HepG2 (cell line): ENCODE measurements at regions not wholly inside any gene's neighbourhood (a gene's known extent, or its start where the extent isn't known, plus 50 kb on each side); places are given as distances from the start of the nearest gene placed in this dataset.

Source experiments
- ATAC-seq: fragments of 200-7000 bp; cut with Tn5 transposase; 3 replicates; pipeline ENCODE4 v1.9.1; 2020; ENCODE audit warnings: mild to moderate bottlenecking, moderate library complexity
- BruUV-seq: library from RNA; stranded (reverse); fragments of 400-500 nt; replicated peaks from 2 replicates; lab custom pipeline; 2021; lab: Mats Ljungman, UMichigan
- CTCF ChIA-PET: fragments of 300-600 bp; formaldehyde crosslinking; extraction: SDS; loops from one replicate; lab custom pipeline; 2021; ENCODE audit warnings: low total read pairs, inconsistent platforms, low intra/inter-chr PET ratio; lab: Yijun Ruan, JAX
- POLR2A ChIA-PET: fragments of 350-600 bp; sonication (Branson Sonifier 250); formaldehyde crosslinking; loops from one replicate; lab custom pipeline; 2020; ENCODE audit warnings: antibody characterized with exemption, inconsistent platforms; lab: Yijun Ruan, JAX
- DNase-seq: peaks from one replicate; pipeline ENCODE4 v3.0.0-alpha.2; 2015; ENCODE audit warnings: low spot score
- FAIRE-seq: peaks from 3 replicates; lab custom pipeline; 2011; peaks lifted over from hg19 to GRCh38; lab: Jason Lieb, UNC
- H2AFZ ChIP-seq: one replicate; pipeline ENCODE4 v1.6.1; 2011; ENCODE audit warnings: low read length, inconsistent platforms
- H3K27ac ChIP-seq: fragments of 300-600 bp; 3 replicates; pipeline ENCODE4 v1.8.0; 2011; ENCODE audit warnings: mixed run types, mild to moderate bottlenecking, mixed read lengths, low read length, inconsistent platforms; ENCODE audit not compliant: insufficient read depth; ENCODE audit errors: extremely low read length
- H3K27me3 ChIP-seq, 2 experiments: fragments of 200-600 bp in 1 of 2; 2 replicates in 1 of 2; 3 replicates in 1 of 2; pipeline versions ENCODE4 v1.6.0 to v1.8.0; 2011; ENCODE audit warnings: low read length in 2 of 2, mild to moderate bottlenecking in 2 of 2, moderate library complexity in 2 of 2, inconsistent platforms in 1 of 2; ENCODE audit not compliant: insufficient read depth in 2 of 2, control insufficient read depth in 1 of 2
- H3K36me3 ChIP-seq, 2 experiments: fragments of 200-600 bp in 1 of 2; replicated peaks in 1 of 2; 2 replicates in 1 of 2; 3 replicates in 1 of 2; pipeline versions ENCODE4 v1.5.1 to v1.8.0; 2011; ENCODE audit warnings: low read length in 2 of 2, inconsistent platforms in 1 of 2; ENCODE audit not compliant: insufficient read depth in 2 of 2, control insufficient read depth in 1 of 2
- H3K4me1 ChIP-seq: 2 replicates; pipeline ENCODE4 v1.5.1; 2012; ENCODE audit warnings: low read length, inconsistent platforms; ENCODE audit not compliant: insufficient read depth
- H3K4me2 ChIP-seq: 2 replicates; pipeline ENCODE4 v1.6.0; 2011; ENCODE audit warnings: low read depth, low read length, inconsistent platforms
- H3K4me3 ChIP-seq, 3 experiments: fragments of 200-600 bp in 1 of 3; sonication (generic), shearing (Covaris generic) in 1 of 3; replicated peaks in 1 of 3; 2 replicates each; pipeline ENCODE4 v1.5.1; 2011 to 2016; ENCODE audit warnings: low read length in 3 of 3, inconsistent platforms in 2 of 3, low read depth in 2 of 3, mild to moderate bottlenecking in 2 of 3, control low read depth in 1 of 3, mixed read lengths in 1 of 3; ENCODE audit not compliant: insufficient read depth in 1 of 3
- H3K79me2 ChIP-seq: one replicate; pipeline ENCODE4 v1.6.1; 2011; ENCODE audit warnings: low read length, inconsistent platforms; ENCODE audit not compliant: insufficient read depth
- H3K9ac ChIP-seq: 2 replicates; pipeline ENCODE4 v1.6.0; 2011; ENCODE audit warnings: mild to moderate bottlenecking, low read depth, low read length, inconsistent platforms; ENCODE audit not compliant: insufficient read depth
- H3K9me3 ChIP-seq: 2 replicates; pipeline ENCODE4 v1.5.1; 2012; ENCODE audit warnings: mild to moderate bottlenecking, low read length
- H4K20me1 ChIP-seq: 2 replicates; pipeline ENCODE4 v1.6.0; 2011; ENCODE audit warnings: inconsistent platforms, mild to moderate bottlenecking, low read length, moderate library complexity; ENCODE audit not compliant: insufficient read depth
- CCDC6 ChIP-seq: sonication (generic); formaldehyde crosslinking; IDR thresholded peaks from 2 replicates; pipeline ENCODE4 v1.8.1; 2022; ENCODE audit warnings: mild to moderate bottlenecking, missing genetic modification reagents, moderate library complexity
- HMGXB3 ChIP-seq: sonication (generic); formaldehyde crosslinking; IDR thresholded peaks from 2 replicates; pipeline ENCODE4 v1.4.0; 2020; ENCODE audit warnings: missing genetic modification reagents, borderline replicate concordance
- MAFF ChIP-seq: IDR thresholded peaks from 2 replicates; pipeline ENCODE4 v1.6.1; 2011; ENCODE audit warnings: low read depth, low read length, improper control_type of control experiment
- MATR3 ChIP-seq: sonication (generic); formaldehyde crosslinking; IDR thresholded peaks from 2 replicates; pipeline ENCODE4 v1.4.0; 2020; ENCODE audit warnings: missing genetic modification reagents
- NONO ChIP-seq, 2 experiments: fragments of 450-650 bp in 1 of 2; sonication (generic) in 1 of 2; formaldehyde crosslinking in 1 of 2; IDR thresholded peaks in 1 of 2; conservative IDR thresholded peaks in 1 of 2; 2 replicates each; pipeline versions ENCODE4 v1.6.1 to v1.8.0; 2017 to 2022; ENCODE audit warnings: mild to moderate bottlenecking in 1 of 2, missing genetic modification reagents in 1 of 2, moderate library complexity in 1 of 2
- SIN3B ChIP-seq: fragments of 150-350 bp; IDR thresholded peaks from 2 replicates; pipeline ENCODE4 v1.6.1; 2014; ENCODE audit warnings: low read length
- U2AF1 ChIP-seq: fragments of 200-400 bp; formaldehyde crosslinking; optimal IDR thresholded peaks from 2 replicates; pipeline ENCODE3; 2017; ENCODE audit warnings: mild to moderate bottlenecking, low read depth, low read length
- ZKSCAN8 ChIP-seq: IDR thresholded peaks from 2 replicates; pipeline ENCODE4 v1.6.1; 2016; ENCODE audit warnings: borderline replicate concordance, missing genetic modification reagents, missing compliant biosample characterization
- ZNF230 ChIP-seq: sonication (generic); formaldehyde crosslinking; IDR thresholded peaks from 2 replicates; pipeline ENCODE4 v1.4.0; 2020; ENCODE audit warnings: mild to moderate bottlenecking, missing genetic modification reagents
- ZNF460 ChIP-seq: sonication (generic); formaldehyde crosslinking; IDR thresholded peaks from 2 replicates; pipeline ENCODE4 v1.5.1; 2020; ENCODE audit warnings: missing genetic modification reagents, mild to moderate bottlenecking, borderline replicate concordance
- ZSCAN9 ChIP-seq: IDR thresholded peaks from 2 replicates; pipeline ENCODE4 v1.6.1; 2016; ENCODE audit warnings: borderline replicate concordance
- WGBS: methylation state at CpG from one replicate; pipeline ENCODE4 v1.1.6; 2017; ENCODE audit warnings: low lambda C conversion rate; 5-methylcytosine and 5-hydroxymethylcytosine counted together
- in situ Hi-C: cut with HindIII; loops from 2 replicates; pipeline ENCODE4 v1.10.0; 2017; ENCODE audit warnings: low pct_unique_long_range_greater_than_20kb; ENCODE audit not compliant: extremely low pct_ligation_motif_present
- intact Hi-C: fragments of 100-400 bp; cut with micrococcal nuclease; formaldehyde crosslinking; loops from one replicate; pipeline ENCODE4 v1.10.0; 2022; ENCODE audit not compliant: unreplicated experiment
- TF ChIP-seq, protein P1 (sequence below): sonication (generic); formaldehyde crosslinking; IDR thresholded peaks from 2 replicates; pipeline ENCODE4 v1.4.0; 2020; ENCODE audit warnings: mild to moderate bottlenecking, missing genetic modification reagents, borderline replicate concordance

- Histone ChIP-seq H4K20me1 (no peaks in the 10 kb centered on the region), H3K9ac (no peak overlapping the region), H3K36me3 (no peaks in the 10 kb centered on the region), H2AFZ (no peak overlapping the region), H3K27me3 (no peaks in the 10 kb centered on the region), H3K79me2 (no peaks in the 10 kb centered on the region), H3K9me3 (peaks cover 17% of the 10 kb centered on the region), H3K4me3 (no peak overlapping the region), H3K4me1 (no peaks in the 10 kb centered on the region), H3K27ac (no peak overlapping the region), H3K4me2 (no peak overlapping the region)
- BruUV-seq = no TSS peak
- ATAC-seq (no peak), FAIRE-seq (no peak), DNase-seq (no peak)
- TF ChIP-seq MAFF (no peak), NONO (IDR thresholded peaks at IDR 0.05) (no peak), NONO (CRISPR knock-in tag; conservative IDR thresholded peaks at IDR 0.05) (no peak), MATR3 (CRISPR knock-in tag) (no peak), ZNF460 (no peak), ZKSCAN8 (CRISPR knock-in tag) (no peak)
- TF ChIP-seq, protein P1, sequence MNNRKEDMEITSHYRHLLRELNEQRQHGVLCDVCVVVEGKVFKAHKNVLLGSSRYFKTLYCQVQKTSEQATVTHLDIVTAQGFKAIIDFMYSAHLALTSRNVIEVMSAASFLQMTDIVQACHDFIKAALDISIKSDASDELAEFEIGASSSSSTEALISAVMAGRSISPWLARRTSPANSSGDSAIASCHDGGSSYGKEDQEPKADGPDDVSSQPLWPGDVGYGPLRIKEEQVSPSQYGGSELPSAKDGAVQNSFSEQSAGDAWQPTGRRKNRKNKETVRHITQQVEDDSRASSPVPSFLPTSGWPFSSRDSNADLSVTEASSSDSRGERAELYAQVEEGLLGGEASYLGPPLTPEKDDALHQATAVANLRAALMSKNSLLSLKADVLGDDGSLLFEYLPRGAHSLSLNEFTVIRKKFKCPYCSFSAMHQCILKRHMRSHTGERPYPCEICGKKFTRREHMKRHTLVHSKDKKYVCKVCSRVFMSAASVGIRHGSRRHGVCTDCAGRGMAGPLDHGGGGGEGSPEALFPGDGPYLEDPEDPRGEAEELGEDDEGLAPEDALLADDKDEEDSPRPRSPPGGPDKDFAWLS = no peak
- in situ Hi-C loops = no loop called here
- POLR2A ChIA-PET = no interaction called here
- intact Hi-C loops = no loop called here
- 6% methylated on average over 1 of the region's 1 CpG for WGBS
- CTCF ChIA-PET = no interaction called here
Observed at GRCh38 chr12:86796550-86796949, 540.4 kb upstream of the MGAT4C start.

- Histone ChIP-seq H3K4me3 (no peak overlapping the region), H3K9ac (no peak overlapping the region), H3K27ac (no peak overlapping the region), H4K20me1 (no peaks in the 10 kb centered on the region), H3K4me1 (no peaks in the 10 kb centered on the region), H3K9me3 (no peaks in the 10 kb centered on the region), H3K79me2 (no peaks in the 10 kb centered on the region), H3K36me3 (no peaks in the 10 kb centered on the region), H3K4me2 (no peak overlapping the region), H2AFZ (no peak overlapping the region), H3K27me3 (no peaks in the 10 kb centered on the region)
- ChIA-PET CTCF (no interaction called here), POLR2A (no interaction called here)
- FAIRE-seq (no peak), ATAC-seq (no peak), DNase-seq (no peak)
- no TSS peak for BruUV-seq
- intact Hi-C loops (no loop called here), in situ Hi-C loops (no loop called here)
- TF ChIP-seq ZSCAN9 (CRISPR knock-in tag) = no peak
- no peak for TF ChIP-seq CCDC6
- no peak for TF ChIP-seq U2AF1
- TF ChIP-seq ZNF230 (CRISPR knock-in tag) = no peak
- TF ChIP-seq HMGXB3 = no peak
- TF ChIP-seq SIN3B = no peak
Observed at GRCh38 chr12:86788661-86789060, 532.5 kb upstream of the MGAT4C start.
